Inflammatory macrophage treated with lipopolysaccharide for 4 hours (primary cell): ENCODE measurements at regions not wholly inside any gene's neighbourhood (a gene's known extent, or its start where the extent isn't known, plus 50 kb on each side); places are given as distances from the start of the nearest gene placed in this dataset.
A peak's percentile ranks its signal among the peaks of the same experiment; 100 is the strongest.
"Not testable (repeated sequence)": the region's sequence is repeated elsewhere in the genome, so short reads cannot be mapped to it uniquely, and the experiment has no call there.

ENCODE experiments used
- DNase-seq: peaks from one replicate; pipeline ENCODE4 v3.0.0-alpha.2; 2020

DNA sequence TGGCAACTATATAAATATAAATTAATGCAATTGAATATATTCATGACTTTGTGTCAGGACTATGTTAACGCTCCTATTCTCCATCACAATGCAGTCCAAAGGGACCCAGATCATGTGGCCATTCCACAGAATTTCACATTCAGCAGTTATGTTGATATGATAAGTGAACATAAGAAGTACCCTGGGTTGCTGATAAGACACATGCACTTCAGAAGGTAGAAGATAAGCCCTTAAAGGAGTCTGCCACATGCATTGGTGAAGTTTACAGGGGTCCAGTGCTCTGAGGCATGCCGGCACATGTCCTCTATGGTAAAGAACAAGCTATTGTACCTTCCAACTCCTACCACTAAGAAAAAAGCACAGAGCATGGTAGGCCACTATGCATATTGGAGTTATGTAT, 76.4 kb downstream of the PHAX start:
- no peak for DNase-seq

DNA sequence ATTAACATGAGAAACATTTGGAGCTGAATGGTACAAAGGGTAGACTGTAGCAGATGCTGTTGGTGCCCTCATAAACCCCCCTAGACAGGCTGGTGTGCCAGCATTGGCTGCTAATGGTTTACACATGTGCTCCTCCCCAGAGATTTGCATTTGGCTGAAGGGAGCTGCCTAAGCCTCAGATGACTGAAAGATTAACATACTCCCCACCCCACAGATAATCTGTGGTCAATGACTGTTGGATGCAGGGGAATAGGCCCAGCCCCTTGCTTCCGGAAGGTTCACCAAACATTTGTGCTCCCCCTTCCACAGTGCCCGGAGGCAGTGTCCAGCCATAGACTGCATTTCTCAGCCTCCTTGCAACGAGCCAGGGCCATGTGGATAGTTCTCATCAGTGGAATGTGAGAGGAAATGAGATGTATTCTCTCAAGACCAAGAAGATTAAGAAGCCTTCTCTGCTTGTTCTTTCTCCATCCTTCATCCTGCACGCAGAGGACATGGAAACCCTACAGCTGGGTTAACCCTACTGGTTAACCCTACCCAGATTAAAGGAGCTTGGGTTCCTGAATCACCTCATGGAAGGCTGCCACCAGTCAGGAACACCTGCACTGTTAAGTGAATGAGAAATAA, 79.6 kb downstream of the PHAX start:
- DNase-seq = no peak

GRCh38 chr5:126681314-126681713, 80.6 kb downstream of the PHAX start:
- not testable (repeated sequence) for DNase-seq

DNA sequence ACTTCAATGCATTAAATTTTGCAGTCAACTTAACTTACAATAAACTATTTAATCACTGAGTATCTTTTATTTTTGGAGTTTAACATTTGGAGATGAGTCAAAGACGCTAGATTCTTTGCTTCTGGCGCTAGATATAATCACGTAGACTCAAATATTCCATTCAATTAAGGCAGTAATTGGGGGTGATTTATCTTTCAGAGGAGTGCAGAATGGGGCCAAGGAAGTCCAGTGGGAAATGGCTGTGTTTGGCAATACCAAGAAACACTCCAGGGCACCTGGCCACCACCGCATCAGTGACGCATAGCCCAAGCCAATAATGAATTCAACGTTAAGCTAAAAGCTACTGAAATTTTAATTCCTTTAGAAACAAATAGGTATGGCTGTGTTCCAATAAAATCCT, 81.2 kb downstream of the PHAX start:
- no peak for DNase-seq

DNA sequence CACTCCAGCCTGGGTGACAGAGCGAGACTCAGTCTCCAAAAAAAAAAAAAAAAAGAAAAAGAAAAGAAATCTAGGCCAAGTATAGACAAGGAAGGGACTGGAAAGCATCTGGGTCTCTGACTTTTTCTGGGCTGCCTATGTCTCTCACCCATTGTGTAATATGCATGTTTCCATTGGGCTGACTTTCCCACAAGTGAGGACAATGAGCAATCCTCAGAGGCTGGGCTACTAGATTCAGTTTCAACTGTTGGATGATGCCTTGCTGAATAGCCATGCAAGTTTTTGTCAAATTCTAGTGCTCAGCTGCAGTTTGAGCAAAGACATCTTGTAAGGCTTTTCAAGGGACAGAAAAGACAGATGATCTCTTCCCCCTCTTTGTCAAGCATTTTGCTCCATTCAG, 82.1 kb downstream of the PHAX start:
- DNase-seq = peak; percentile 61

DNA sequence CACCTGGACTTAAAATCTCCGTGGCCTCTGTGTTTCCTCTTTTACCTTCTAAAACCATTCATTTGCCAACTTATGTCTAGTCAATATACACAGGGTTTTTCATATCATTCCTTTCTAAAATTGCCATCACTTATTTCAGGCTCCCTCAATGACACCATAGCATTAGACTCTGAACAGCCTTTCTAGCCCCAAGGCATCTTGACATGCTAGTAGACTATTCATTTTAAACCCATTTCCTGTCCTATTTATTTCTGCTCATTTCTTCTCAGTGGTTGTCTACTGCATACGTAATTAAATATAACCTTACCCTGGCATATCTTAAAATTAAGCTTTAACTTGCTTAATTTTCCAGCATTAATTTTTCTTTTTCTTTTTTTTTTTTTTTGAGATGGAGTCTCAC, 83.2 kb downstream of the PHAX start:
- no peak for DNase-seq

GRCh38 chr5:126684656-126685442, 84.1 kb downstream of the PHAX start:
- DNase-seq = not testable (repeated sequence)

GRCh38 chr5:126686451-126687126, 85.8 kb downstream of the PHAX start:
- no peak for DNase-seq

- DNase-seq = no peak
These were observed 84.0 kb upstream of the LMNB1 start for GRCh38 chr5:126692971-126693370.

DNA sequence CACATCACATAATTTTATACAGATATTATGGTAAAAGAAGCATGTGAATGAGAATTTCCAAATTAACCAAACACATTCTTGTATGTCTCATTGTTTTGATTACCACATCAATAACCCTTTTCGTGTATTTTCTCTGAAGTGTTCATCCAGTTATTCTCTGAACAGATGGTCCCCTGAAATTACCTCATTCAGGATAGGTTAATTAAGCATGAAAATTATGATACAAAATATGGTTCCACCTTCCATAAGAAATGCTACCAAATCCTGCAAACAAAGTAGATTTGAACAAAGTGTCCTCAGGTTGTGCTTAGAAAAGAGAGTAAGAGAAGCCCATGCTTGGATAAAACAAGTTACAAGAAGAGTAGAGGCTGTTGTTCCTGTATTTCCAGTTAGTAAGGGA, 83.1 kb upstream of the LMNB1 start:
- DNase-seq = no peak

DNA sequence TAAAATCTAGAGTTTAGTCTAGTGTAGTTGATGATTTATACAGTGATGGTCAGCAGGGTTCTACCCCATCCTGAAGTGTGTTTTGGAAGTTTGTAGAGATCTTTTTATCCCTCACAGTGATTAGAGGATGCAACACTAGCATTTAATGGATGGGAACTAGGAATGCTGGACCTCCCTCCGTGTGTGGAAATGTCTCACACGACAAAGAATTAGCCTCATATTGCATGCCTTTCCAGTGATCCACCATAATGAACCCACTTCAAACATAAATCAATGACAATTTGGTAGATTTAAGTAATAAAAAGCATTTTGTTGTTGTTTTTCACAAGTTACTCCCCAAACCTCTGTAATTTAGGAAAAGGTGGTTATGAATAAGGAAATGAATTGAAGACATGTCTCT, 82.5 kb upstream of the LMNB1 start:
- DNase-seq = no peak

DNA sequence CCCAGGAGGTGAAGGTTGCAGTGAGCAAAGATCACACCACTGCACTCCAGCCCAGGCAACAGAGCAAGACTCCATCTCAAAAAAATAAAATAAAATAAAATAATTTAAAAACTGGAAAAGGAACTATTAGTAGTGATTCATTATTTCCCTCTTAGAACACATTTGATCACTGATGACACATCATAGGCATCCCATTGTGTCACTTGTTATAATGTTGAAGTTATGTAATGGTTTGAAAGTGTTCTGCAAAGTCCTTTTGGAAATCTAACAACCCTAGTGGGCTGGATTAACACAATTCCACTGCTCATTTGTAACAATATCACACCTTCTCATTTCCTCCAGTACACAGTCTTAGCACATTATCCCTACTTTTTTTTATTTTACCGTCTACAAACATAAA, 81.8 kb upstream of the LMNB1 start:
- peak; percentile 85 for DNase-seq

DNA sequence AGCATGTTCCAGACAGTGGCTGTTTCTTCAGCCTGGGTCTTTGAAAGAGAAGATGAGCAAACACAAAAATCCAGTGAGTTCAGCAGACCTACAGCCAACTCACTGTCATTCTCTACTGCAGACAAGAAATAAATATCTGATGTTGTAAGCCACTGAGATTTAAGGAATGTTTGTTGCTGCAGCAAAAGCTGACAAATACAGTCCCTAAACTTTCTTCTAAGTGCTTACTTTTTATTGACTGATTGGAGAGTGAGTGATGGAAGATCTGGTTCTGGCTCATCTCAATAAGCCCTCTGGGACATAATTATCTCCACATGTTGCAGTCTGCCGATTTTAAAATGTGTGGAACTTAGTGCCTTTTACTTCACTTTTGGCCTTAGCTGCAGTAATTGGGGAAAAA, 69.9 kb upstream of the LMNB1 start:
- DNase-seq = no peak

- no peak for DNase-seq
These were observed 61.2 kb upstream of the LMNB1 start for GRCh38 chr5:126715765-126716164.

DNA sequence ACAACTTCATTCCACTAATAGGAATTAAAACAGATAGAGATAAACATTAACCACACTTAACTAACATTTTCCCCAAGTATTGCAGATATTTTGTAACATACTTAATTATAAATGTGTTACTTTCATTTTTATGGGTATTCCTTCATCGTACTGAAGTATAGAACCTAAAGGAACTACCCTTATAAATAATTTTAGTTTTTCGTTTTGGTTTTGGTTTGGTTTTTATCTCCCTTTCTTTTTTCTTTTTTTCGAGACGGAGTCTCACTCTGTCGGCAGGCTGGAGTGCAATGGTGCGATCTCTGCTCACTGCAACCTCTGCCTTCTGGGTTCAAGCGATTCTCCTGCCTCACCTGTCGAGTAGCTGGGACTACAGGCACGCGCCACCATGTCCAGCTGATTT, 60.1 kb upstream of the LMNB1 start:
- DNase-seq = peak; percentile 47

GRCh38 chr5:126718236-126718868, 58.6 kb upstream of the LMNB1 start:
- DNase-seq = no peak

- DNase-seq = no peak
These were observed 56.6 kb upstream of the LMNB1 start for GRCh38 chr5:126720369-126720768.

DNA sequence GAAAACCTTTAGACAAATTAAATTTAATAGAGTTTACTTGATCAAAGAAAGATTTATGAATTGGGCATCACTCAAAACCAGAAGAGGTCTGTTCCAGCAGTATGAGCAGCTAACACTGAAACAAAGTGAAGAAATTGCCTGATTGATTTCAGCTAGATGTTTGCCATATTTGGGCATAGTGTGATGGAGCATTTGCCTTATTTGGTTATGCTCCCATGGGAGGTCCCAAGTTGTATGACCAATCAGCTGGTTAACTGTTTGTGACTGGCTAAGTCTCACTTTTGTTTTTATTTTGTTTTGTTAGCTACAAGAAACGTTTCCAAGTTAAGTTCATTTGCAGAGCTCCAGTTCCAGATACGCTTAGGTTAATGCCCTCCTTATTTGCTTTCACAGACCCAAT, 53.3 kb upstream of the LMNB1 start:
- DNase-seq = no peak
